A673 (cell line): ENCODE measurements at regions not wholly inside any gene's neighbourhood (a gene's known extent, or its start where the extent isn't known, plus 50 kb on each side); places are given as distances from the start of the nearest gene placed in this dataset.

Experiments
- BruUV-seq: library from RNA; stranded (reverse); fragments of 400-500 nt; replicated peaks from 2 replicates; lab custom pipeline; 2021; lab: Mats Ljungman, UMichigan
- CTCF ChIA-PET: fragments of 300-600 bp; sonication (Branson Sonifier 250); formaldehyde crosslinking; loops from one replicate; lab custom pipeline; 2022; ENCODE audit warnings: antibody characterized with exemption; lab: Charles Lee
- POLR2A ChIA-PET: fragments of 300-600 bp; sonication (Branson Sonifier 250); formaldehyde crosslinking; loops from one replicate; lab custom pipeline; 2022; ENCODE audit warnings: antibody characterized with exemption; ENCODE audit not compliant: low non-redundant PET; lab: Charles Lee
- DNase-seq: peaks from one replicate; pipeline ENCODE4 v3.0.0-alpha.2; 2015; ENCODE audit warnings: low spot score
- H3K27ac ChIP-seq: fragments of 200-600 bp; sonication (generic); 2 replicates; pipeline ENCODE4 v1.5.1; 2016; ENCODE audit warnings: mixed run types, low read depth, mild to moderate bottlenecking, mixed read lengths, antibody characterized with exemption, low read length; ENCODE audit not compliant: poor library complexity, severe bottlenecking
- H3K27me3 ChIP-seq: fragments of 200-600 bp; sonication (generic); replicated peaks from 2 replicates; pipeline ENCODE4 v1.6.1; 2017; ENCODE audit warnings: mixed run types, low read depth, mild to moderate bottlenecking, mixed read lengths, antibody characterized with exemption, low read length; ENCODE audit not compliant: insufficient read depth, poor library complexity
- H3K36me3 ChIP-seq: fragments of 200-600 bp; sonication (generic); 2 replicates; pipeline ENCODE4 v1.6.1; 2016; ENCODE audit warnings: mixed run types, mild to moderate bottlenecking, mixed read lengths, antibody characterized with exemption, low read length; ENCODE audit not compliant: insufficient read depth, poor library complexity, severe bottlenecking
- H3K4me1 ChIP-seq: fragments of 200-600 bp; sonication (generic); 2 replicates; pipeline ENCODE4 v1.6.1; 2017; ENCODE audit warnings: mixed run types, mild to moderate bottlenecking, mixed read lengths, antibody characterized with exemption, low read length; ENCODE audit not compliant: insufficient read depth, poor library complexity, severe bottlenecking
- H3K4me3 ChIP-seq: fragments of 200-600 bp; sonication (generic); 2 replicates; pipeline ENCODE4 v1.5.1; 2016; ENCODE audit warnings: low read depth, mixed run types, mild to moderate bottlenecking, mixed read lengths, low read length; ENCODE audit not compliant: poor library complexity, severe bottlenecking
- H3K9me3 ChIP-seq: fragments of 200-600 bp; sonication (generic); 2 replicates; pipeline ENCODE4 v1.6.1; 2016; ENCODE audit warnings: mixed run types, low read depth, mild to moderate bottlenecking, mixed read lengths, antibody characterized with exemption, low read length; ENCODE audit not compliant: poor library complexity, severe bottlenecking
- EZH2 ChIP-seq: fragments of 200-600 bp; sonication (generic); IDR thresholded peaks from 2 replicates; pipeline ENCODE4 v1.6.1; 2017; ENCODE audit warnings: borderline replicate concordance, low read depth, mild to moderate bottlenecking, mixed read lengths, antibody characterized with exemption, low read length; ENCODE audit not compliant: poor library complexity, severe bottlenecking
- intact Hi-C: fragments of 100-400 bp; cut with micrococcal nuclease; formaldehyde crosslinking; loops from one replicate; pipeline ENCODE4 v1.10.0; 2022; ENCODE audit not compliant: unreplicated experiment
- TF ChIP-seq, protein P1 (sequence below): fragments of 300-800, 200-600 bp; sonication (generic); conservative IDR thresholded peaks from 2 replicates; pipeline ENCODE4 v1.5.1; 2017; ENCODE audit warnings: low read depth, mild to moderate bottlenecking, antibody characterized with exemption, low read length, moderate library complexity, mixed read lengths

DNA sequence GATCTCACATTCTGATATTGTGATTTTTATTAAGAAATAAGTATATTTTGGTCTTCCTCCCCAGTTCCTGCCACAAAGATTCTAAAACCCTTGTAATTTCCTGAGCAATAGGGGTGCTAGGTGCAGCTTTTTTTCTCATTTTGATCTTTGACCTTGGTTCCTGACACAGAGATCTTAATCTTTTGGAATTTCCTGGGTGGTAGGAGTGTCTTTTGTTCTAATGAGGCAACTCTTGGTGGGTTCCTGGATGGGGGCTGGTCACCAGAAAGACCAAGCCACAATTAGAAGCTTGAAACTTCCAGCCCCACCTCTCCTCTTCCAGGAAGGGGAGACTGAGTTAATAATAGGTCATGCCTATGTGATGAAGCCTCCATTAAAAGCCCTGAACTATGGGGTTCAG is 334.6 kb downstream of the FOXO1 start:
- H3K27ac ChIP-seq = no peak overlapping the region
- no peak for DNase-seq
- ChIA-PET CTCF (no interaction called here), POLR2A (no interaction called here)
- BruUV-seq = no TSS peak
- no peaks in the 10 kb centered on the region for H3K36me3 ChIP-seq
- no peaks in the 10 kb centered on the region for H3K4me1 ChIP-seq
- no peaks in the 10 kb centered on the region for H3K27me3 ChIP-seq
- intact Hi-C loops = no loop called here
- H3K4me3 ChIP-seq = no peak overlapping the region
- no peaks in the 10 kb centered on the region for H3K9me3 ChIP-seq
- TF ChIP-seq EZH2 = no peak
- TF ChIP-seq, protein P1, sequence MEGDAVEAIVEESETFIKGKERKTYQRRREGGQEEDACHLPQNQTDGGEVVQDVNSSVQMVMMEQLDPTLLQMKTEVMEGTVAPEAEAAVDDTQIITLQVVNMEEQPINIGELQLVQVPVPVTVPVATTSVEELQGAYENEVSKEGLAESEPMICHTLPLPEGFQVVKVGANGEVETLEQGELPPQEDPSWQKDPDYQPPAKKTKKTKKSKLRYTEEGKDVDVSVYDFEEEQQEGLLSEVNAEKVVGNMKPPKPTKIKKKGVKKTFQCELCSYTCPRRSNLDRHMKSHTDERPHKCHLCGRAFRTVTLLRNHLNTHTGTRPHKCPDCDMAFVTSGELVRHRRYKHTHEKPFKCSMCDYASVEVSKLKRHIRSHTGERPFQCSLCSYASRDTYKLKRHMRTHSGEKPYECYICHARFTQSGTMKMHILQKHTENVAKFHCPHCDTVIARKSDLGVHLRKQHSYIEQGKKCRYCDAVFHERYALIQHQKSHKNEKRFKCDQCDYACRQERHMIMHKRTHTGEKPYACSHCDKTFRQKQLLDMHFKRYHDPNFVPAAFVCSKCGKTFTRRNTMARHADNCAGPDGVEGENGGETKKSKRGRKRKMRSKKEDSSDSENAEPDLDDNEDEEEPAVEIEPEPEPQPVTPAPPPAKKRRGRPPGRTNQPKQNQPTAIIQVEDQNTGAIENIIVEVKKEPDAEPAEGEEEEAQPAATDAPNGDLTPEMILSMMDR = no peak

DNA sequence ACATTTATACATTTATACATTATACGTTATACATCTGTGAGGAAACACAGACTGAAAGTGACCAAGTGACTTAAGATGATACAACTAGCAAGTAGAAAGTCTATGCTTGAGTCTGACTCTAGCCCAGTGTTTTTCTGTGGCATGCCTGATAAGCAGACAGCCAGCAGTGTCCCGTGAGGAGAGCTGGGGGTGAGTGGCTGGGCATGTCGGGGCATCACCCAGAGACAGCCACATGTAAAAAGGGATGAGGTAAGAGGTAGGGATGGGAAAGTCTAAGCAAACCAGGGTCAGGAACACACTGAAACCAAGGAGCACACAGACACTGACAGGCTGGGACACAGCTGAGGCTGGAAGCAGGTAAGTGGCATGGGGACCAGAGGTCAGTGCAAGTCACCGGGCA is 333.2 kb downstream of the FOXO1 start:
- H3K4me3 ChIP-seq = no peak overlapping the region
- no peaks in the 10 kb centered on the region for H3K36me3 ChIP-seq
- TF ChIP-seq EZH2 = no peak
- TF ChIP-seq, protein P1 = no peak
- DNase-seq = no peak
- H3K27ac ChIP-seq = no peak overlapping the region
- ChIA-PET CTCF (no interaction called here), POLR2A (no interaction called here)
- no peaks in the 10 kb centered on the region for H3K27me3 ChIP-seq
- no peaks in the 10 kb centered on the region for H3K9me3 ChIP-seq
- H3K4me1 ChIP-seq = no peaks in the 10 kb centered on the region
- intact Hi-C loops = no loop called here
- no TSS peak for BruUV-seq

DNA sequence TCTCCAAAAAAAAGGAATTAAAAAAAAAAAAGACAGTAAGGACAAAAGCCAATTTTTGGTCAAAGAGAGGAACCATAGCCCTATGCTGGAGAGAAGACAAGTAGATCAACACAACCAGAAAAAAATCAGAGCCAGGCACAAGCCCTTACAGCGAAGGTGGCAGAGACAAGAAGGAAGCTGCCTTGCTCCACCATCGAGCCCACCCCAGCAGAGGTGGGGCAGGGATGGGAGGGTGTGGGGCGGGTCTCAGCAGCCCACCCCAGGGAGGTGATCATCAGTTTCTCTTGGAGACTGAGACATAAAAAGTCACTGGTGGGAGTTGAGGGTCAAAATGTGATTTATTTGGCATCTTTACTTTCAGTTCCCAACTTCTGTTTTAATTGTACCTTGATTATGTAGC is 332.4 kb downstream of the FOXO1 start:
- intact Hi-C loops = no loop called here
- POLR2A ChIA-PET = no interaction called here
- no peak for DNase-seq
- no peak for TF ChIP-seq EZH2
- TF ChIP-seq, protein P1 = no peak
- Histone ChIP-seq H3K9me3 (no peaks in the 10 kb centered on the region), H3K27ac (no peak overlapping the region), H3K27me3 (no peaks in the 10 kb centered on the region), H3K4me3 (no peak overlapping the region), H3K4me1 (no peaks in the 10 kb centered on the region), H3K36me3 (no peaks in the 10 kb centered on the region)
- CTCF ChIA-PET = no interaction called here
- BruUV-seq = no TSS peak
